ENCODE measurements at regions not wholly inside any gene's neighbourhood (a gene's known extent, or its start where the extent isn't known, plus 50 kb on each side); places are given as distances from the start of the nearest gene placed in this dataset.

- TF ChIP-seq ZNF462 (CRISPR knock-in tag; IDR thresholded peaks at IDR 0.05) (no peak), ZNF114 (CRISPR knock-in tag; IDR thresholded peaks at IDR 0.05) (no peak), EZH2 (IDR thresholded peaks at IDR 0.05; ENCODE audit: low read depth, unreplicated experiment) (no peak), REST (IDR thresholded peaks at IDR 0.05; ENCODE audit: unreplicated experiment) (no peak), CREB1 (CRISPR knock-in tag; IDR thresholded peaks at IDR 0.05; ENCODE audit: low read depth) (no peak), STAT1 (IDR thresholded peaks at IDR 0.05; ENCODE audit: unreplicated experiment) (no peak), EZH2phosphoT487 (IDR thresholded peaks at IDR 0.05; ENCODE audit: unreplicated experiment) (no peak), NANOG (IDR thresholded peaks at IDR 0.05; ENCODE audit: borderline replicate concordance) (no peak)
Observed at GRCh38 chr10:121664671-121665070, 66.4 kb upstream of the FGFR2 start (continued).

Measured in GM23338 (cell line).